Spleen (tissue), 7 donors: ENCODE measurements at regions not wholly inside any gene's neighbourhood (a gene's known extent, or its start where the extent isn't known, plus 50 kb on each side); places are given as distances from the start of the nearest gene placed in this dataset.

Experiments used
- POLR2A ChIP-seq, 3 donors: fragments of 450-650 bp; IDR thresholded peaks; one replicate each; pipeline ENCODE4 v1.5.1; 2017; ENCODE audit warnings: antibody characterized with exemption in 3 of 3, mild to moderate bottlenecking in 1 of 3
- POLR2AphosphoS5 ChIP-seq, 3 donors: sonication (generic); formaldehyde crosslinking; IDR thresholded peaks; one replicate each; pipeline ENCODE4 v1.5.1; 2017; ENCODE audit warnings: antibody characterized with exemption in 3 of 3
- TF ChIP-seq, protein P1 (sequence below), 11 experiments: fragments of 200-600 bp in 7 of 11; fragments of 450-650 bp in 4 of 11; sonication (generic) in 4 of 11; IDR thresholded peaks in 8 of 11; conservative IDR thresholded peaks in 3 of 11; 1 replicate in 7 of 11; 2 replicates in 4 of 11; pipeline versions ENCODE4 v1.4.0 to v1.8.0; 2016 to 2021; ENCODE audit warnings: antibody characterized with exemption in 11 of 11, inconsistent platforms in 4 of 11, mild to moderate bottlenecking in 1 of 11
- donor health status: DM: no; HTN: no; CAD: no; lungs with moderate emphysema.
- donor health status: DM: no; HTN: no; CAD: no.
- donor health status: DM: no; HTN: no; CAD: no.

DNA sequence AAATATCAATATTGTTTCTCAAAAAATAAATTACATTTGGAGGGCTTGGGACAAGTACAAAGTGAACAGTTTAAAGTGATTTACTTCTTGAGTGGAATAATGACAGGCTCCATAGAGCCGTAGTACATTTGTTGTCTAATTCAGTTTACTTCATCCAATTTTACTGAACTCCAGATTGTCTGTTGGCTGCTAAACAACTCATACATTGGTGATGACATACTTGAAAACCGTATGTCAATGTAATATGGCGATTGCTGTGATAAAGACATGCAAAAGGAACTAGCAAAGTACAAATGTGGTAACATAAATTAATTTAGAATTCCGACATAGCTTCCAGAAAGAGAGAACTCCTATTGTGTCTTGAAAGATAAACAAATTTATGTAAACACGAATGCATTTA, 1197.5 kb upstream of the CDH18 start:
- TF ChIP-seq, protein P1, sequence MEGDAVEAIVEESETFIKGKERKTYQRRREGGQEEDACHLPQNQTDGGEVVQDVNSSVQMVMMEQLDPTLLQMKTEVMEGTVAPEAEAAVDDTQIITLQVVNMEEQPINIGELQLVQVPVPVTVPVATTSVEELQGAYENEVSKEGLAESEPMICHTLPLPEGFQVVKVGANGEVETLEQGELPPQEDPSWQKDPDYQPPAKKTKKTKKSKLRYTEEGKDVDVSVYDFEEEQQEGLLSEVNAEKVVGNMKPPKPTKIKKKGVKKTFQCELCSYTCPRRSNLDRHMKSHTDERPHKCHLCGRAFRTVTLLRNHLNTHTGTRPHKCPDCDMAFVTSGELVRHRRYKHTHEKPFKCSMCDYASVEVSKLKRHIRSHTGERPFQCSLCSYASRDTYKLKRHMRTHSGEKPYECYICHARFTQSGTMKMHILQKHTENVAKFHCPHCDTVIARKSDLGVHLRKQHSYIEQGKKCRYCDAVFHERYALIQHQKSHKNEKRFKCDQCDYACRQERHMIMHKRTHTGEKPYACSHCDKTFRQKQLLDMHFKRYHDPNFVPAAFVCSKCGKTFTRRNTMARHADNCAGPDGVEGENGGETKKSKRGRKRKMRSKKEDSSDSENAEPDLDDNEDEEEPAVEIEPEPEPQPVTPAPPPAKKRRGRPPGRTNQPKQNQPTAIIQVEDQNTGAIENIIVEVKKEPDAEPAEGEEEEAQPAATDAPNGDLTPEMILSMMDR (IDR thresholded peaks at IDR 0.05 in 8 of 11, conservative IDR thresholded peaks at IDR 0.05 in 3 of 11): no peak
- no peak for TF ChIP-seq POLR2AphosphoS5 (IDR thresholded peaks at IDR 0.05)
- no peak for TF ChIP-seq POLR2A (IDR thresholded peaks at IDR 0.05)
